SU-DHL-6 (cell line): ENCODE measurements at regions not wholly inside any gene's neighbourhood (a gene's known extent, or its start where the extent isn't known, plus 50 kb on each side); places are given as distances from the start of the nearest gene placed in this dataset.

Experiments used
- EZH2phosphoT487 ChIP-seq: fragments of 200-600 bp; sonication (generic), shearing (Covaris generic); conservative IDR thresholded peaks from 2 replicates; pipeline ENCODE4 v1.6.1; 2018; ENCODE audit warnings: mild to moderate bottlenecking, antibody characterized with exemption, low read length, moderate library complexity, mixed read lengths
- TF ChIP-seq, protein P1 (sequence below): fragments of 200-600 bp; sonication (generic); IDR thresholded peaks from one replicate; pipeline ENCODE4 v1.5.1; 2017; ENCODE audit warnings: antibody characterized with exemption, mild to moderate bottlenecking, low read length, moderate library complexity; ENCODE audit not compliant: insufficient read depth, poor library complexity, severe bottlenecking

DNA sequence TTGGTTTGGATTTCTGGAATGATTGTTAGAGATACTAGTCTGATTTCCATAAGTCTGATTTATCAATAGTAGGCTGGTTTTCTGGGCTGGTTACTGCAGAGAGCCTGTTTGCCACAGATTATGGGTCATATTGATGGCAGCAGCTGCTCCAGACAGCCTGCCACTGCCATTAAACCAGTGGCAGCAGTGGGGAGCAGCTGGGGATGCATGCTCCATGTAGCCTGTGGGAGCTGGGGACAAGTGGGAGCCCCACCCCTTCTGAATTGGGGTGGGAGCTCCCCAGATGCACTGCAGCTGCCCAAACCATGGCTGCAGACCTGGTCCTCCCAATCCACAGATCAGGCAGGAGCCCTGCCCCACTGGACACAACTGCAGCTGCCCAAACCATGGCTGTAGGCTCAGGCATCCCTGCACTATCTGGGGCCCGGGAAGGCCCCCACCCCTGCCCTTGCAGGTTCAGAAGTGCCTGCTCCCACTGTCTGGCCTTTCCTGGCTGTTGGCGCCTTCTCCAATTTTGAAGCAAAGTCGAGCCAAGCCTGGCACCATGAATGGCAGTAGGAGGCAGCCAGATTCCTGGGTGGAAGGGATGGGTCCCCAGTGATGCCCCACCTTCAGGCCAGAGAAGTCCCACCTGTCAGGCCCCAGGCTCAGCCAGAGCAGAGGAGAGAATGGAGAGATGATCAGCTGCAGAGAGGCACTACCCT is 402.9 kb upstream of the TYRP1 start:
- TF ChIP-seq, protein P1, sequence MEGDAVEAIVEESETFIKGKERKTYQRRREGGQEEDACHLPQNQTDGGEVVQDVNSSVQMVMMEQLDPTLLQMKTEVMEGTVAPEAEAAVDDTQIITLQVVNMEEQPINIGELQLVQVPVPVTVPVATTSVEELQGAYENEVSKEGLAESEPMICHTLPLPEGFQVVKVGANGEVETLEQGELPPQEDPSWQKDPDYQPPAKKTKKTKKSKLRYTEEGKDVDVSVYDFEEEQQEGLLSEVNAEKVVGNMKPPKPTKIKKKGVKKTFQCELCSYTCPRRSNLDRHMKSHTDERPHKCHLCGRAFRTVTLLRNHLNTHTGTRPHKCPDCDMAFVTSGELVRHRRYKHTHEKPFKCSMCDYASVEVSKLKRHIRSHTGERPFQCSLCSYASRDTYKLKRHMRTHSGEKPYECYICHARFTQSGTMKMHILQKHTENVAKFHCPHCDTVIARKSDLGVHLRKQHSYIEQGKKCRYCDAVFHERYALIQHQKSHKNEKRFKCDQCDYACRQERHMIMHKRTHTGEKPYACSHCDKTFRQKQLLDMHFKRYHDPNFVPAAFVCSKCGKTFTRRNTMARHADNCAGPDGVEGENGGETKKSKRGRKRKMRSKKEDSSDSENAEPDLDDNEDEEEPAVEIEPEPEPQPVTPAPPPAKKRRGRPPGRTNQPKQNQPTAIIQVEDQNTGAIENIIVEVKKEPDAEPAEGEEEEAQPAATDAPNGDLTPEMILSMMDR, result no peak
- TF ChIP-seq EZH2phosphoT487, result no peak
